MV-4-11 (cell line): ENCODE measurements at regions not wholly inside any gene's neighbourhood (a gene's known extent, or its start where the extent isn't known, plus 50 kb on each side); places are given as distances from the start of the nearest gene placed in this dataset.

ENCODE experiments used
- DNase-seq: peaks from one replicate; lab custom pipeline; 2025; lab: John Stamatoyannopoulos, UW

DNA sequence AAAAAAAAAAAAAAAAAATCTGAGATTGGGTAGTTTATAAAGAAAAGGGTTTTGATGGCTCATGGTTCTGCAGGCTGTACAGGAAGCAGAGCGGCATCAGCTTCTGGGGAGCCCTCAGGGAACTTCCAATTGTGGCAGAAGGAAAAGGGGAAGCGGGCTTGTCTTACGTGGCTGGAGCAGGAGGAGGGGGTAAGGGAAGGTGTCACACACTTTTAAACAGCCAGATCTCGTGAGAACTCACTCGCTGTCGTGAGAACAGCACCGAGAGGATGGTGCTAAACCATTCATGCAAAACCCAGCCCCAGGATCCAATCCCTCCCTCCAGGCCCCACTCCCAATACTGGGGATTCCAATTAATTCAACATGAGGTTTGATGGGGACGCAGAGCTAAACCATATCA, 806.2 kb downstream of the TBC1D22A start:
- DNase-seq = no peak

- DNase-seq = no peak
Observed at GRCh38 chr22:47567126-47568090, 805.0 kb downstream of the TBC1D22A start.

- DNase-seq = no peak
Observed at GRCh38 chr22:47566491-47566890, 804.0 kb downstream of the TBC1D22A start.

DNA sequence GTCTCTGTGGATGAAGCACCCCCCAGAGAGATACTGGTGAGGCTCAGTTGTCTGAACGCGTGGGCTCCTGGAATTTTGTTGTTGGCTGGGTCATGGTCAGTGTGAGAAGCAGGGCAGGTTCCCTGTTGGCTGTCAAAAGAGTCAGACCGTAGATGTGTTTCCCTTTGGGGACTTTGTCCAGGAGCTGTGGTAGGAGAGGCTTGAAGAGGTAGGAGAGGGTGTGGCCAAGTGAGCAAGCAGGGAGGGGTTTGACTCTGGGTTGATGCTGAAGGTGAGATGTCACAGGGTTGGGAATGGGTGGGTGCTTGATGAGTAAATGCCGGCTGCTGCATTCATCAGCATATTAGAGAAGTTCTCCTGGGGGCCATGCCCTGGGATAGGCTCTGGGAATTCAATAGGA, 803.2 kb downstream of the TBC1D22A start:
- no peak for DNase-seq

GRCh38 chr22:47564651-47565434, 802.4 kb downstream of the TBC1D22A start:
- no peak for DNase-seq

- DNase-seq = no peak
Observed at GRCh38 chr22:47564158-47564450, 801.7 kb downstream of the TBC1D22A start.

- no peak for DNase-seq
Observed at GRCh38 chr22:47563406-47564157, 801.1 kb downstream of the TBC1D22A start.

DNA sequence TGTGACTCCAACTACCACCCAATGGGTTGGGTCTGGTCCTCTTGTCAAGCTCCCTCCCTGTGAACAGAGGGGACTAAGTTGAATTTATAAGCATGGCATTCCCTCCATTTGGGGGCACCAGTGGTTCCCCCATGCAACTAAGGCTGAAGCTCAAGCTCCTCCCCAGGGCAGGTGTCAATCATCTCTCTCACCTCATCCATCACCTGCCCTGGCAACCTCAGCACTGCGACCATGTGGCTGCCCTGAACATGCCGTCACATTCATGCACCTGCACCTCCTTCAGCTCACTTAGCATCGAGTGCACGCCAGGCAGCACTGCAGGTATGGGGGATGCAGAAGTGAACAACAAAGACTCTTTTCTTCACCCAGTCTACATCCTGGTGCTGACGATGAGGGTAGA, 799.3 kb downstream of the TBC1D22A start:
- DNase-seq = no peak

GRCh38 chr22:47561115-47561675, 798.7 kb downstream of the TBC1D22A start:
- no peak for DNase-seq

GRCh38 chr22:47558828-47559700, 796.6 kb downstream of the TBC1D22A start:
- DNase-seq = no peak

DNA sequence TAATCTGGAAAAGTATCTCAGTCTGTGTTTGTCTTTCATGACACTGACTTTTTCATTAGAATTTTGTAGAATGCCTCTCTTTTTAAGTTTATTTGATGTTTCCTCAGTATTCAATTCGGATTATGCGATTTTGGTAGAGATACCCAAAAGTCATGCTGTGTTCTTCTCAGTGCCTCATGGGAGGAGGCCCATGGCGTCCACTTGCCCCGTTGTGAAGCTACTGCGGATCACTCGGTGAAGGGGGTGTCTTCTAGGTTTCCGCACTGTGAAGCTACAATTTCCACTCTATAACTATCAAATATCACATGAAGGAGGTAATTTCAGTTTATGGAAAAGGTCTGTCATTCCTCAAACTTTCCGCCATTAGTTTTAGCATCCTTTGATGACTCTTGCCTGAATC, 794.0 kb downstream of the TBC1D22A start:
- no peak for DNase-seq

GRCh38 chr22:47553436-47553835, 791.0 kb downstream of the TBC1D22A start:
- no peak for DNase-seq

DNA sequence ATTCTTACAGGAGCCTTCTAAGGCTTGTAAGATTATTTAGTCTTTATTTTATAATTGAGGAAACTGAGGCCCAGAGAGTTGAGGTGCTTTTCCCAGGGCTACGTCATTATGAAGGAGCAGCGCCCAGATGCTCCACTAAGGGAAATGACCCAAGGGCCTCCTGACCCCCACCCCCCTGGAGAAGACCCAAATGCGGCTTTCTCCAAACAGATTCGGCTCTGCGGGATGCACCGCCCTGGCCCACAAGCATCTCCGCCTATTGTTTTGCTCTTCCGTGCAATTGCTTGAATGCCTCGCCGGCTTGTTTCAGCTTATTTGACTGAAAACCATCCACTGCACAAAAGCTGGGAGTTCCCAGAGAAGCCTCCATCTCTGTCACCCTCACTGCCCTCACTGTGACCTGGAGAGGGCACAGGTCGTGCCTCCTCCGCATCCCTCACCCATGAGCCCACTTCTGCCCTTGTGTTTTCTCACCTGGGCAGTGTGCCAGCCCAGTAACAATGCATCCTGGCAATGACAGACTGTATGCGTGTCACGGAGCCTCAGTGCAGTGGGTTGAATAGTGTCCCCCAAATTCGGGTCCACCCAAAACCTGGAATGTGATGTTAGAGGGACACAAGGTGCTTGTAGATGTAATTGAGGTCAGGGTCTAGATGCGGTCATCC, 790.2 kb downstream of the TBC1D22A start:
- no peak for DNase-seq

GRCh38 chr22:47552024-47552423, 789.6 kb downstream of the TBC1D22A start:
- no peak for DNase-seq

GRCh38 chr22:47551431-47551775, 789.0 kb downstream of the TBC1D22A start:
- no peak for DNase-seq

- DNase-seq = no peak
Observed at GRCh38 chr22:47550524-47551430, 788.3 kb downstream of the TBC1D22A start.

DNA sequence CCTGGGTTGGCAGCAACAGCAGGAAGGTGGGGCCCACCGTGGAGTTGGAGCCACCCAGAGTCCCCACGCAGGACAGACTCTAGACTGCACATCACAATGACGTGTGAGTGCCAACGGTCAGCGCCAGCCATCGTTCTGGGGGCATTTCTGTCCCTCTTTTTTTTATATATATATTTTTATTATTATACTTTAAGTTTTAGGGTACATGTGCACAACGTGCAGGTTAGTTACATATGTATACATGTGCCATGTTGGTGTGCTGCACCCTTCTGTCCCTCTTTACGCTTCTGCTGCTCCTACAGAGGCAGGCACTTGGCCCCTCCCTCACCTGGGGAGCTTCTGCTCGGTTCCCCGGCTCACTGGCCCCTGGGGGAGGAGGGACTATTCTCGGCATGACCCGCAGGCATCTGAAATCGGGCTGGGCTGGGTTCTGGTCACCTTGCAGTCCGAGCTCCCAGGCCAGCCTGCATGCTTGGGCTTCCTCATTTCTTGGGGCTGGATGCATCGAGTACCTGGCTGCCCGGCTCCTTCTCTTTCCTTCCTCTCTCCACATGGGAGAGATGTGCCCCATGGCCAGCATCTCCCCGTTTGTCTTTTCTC, 787.4 kb downstream of the TBC1D22A start:
- no peak for DNase-seq

DNA sequence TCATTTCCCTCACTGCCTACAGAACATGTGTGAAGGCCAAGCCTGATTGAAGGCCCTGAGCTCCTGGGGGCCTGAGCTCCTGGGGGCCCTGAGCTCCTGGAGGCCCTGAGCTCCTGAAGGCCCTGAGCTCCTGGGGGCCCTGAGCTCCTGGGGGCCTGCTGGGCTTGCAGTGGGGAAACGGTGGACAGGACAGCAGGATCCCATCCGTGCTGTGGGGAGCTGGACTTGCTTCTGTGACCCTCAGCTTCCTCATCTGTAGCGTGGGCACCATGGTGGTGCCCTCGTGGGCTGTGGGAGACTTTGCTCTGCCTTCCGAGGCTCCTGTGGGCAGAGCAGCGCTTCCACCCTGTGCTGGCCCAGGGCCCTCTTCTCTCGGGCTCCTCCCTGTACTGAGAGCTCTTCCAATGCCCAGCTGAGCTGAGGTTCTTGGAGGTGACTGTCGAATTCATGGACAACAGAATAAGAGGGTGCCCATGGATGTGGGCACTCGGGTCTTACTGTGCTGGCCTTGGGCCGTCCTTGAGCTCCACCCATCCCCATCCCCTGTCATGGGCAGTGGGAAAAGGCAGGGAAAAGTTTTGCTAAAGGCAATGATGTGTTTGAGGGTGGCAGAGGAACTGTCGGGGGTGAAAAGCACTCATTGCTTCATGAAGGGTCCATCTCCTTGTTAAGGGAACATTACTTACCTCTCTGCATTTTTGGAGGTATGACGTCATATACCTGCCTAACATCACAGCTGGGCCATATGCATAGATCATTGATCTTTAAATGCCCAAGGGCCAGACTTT, 786.7 kb downstream of the TBC1D22A start:
- no peak for DNase-seq
